ENCODE measurements at regions not wholly inside any gene's neighbourhood (a gene's known extent, or its start where the extent isn't known, plus 50 kb on each side); places are given as distances from the start of the nearest gene placed in this dataset.

- peak; percentile 55 for DNase-seq
- Histone ChIP-seq H2BK5ac (ENCODE audit: low read length) (no peak overlapping the region), H2BK120ac (ENCODE audit: low read depth, low read length) (no peak overlapping the region), H2AK5ac (ENCODE audit: low read length) (no peak overlapping the region), H2BK15ac (replicated peaks; ENCODE audit: low read depth) (no peak overlapping the region), H3K18ac (ENCODE audit: low read length) (no peak overlapping the region), H3K79me1 (ENCODE audit: low read length) (no peaks in the 10 kb centered on the region), H3K56ac (ENCODE audit: low read length) (peak overlapping the region; percentile 25), H3K79me2 (ENCODE audit: control insufficient read depth, insufficient read depth, low read length) (no peaks in the 10 kb centered on the region), H4K8ac (ENCODE audit: low read depth, low read length) (no peak overlapping the region), H3K9ac (ENCODE audit: low read length) (no peak overlapping the region), H3K4me1 (ENCODE audit: control insufficient read depth, low read depth, low read length) (no peaks in the 10 kb centered on the region), H3K23ac (ENCODE audit: low read length) (no peak overlapping the region), H3K36me3 (ENCODE audit: control insufficient read depth, insufficient read depth, low read length) (no peaks in the 10 kb centered on the region), H3K4me3 (ENCODE audit: low read length) (no peak overlapping the region), H3K4me2 (ENCODE audit: low read length) (no peak overlapping the region), H4K5ac (ENCODE audit: low read length) (peak overlapping the region; percentile 64), H3K27me3 (ENCODE audit: insufficient read depth, low read length, poor library complexity) (no peaks in the 10 kb centered on the region), H3K4ac (ENCODE audit: low read depth, low read length) (no peak overlapping the region), H3K27ac (ENCODE audit: low read depth, low read length) (no peak overlapping the region)
- WGBS (ENCODE audit: extremely low coverage, insufficient coverage, low lambda C conversion rate), result no CpG with 5 or more reads among the region's 12 CpGs
Measured at GRCh38 chr10:3468919-3469638, 296.5 kb upstream of the PITRM1 start.

GRCh38 chr10:3467052-3467951, 294.7 kb upstream of the PITRM1 start:
- H4K8ac ChIP-seq (ENCODE audit: low read depth, low read length), result no peak overlapping the region
- no peak overlapping the region for H2BK15ac ChIP-seq (replicated peaks; ENCODE audit: low read depth)
- no peak overlapping the region for H2BK120ac ChIP-seq (ENCODE audit: low read depth, low read length)
- no peak overlapping the region for H2AK5ac ChIP-seq (ENCODE audit: low read length)
- H3K79me1 ChIP-seq (ENCODE audit: low read length), result no peaks in the 10 kb centered on the region
- no peaks in the 10 kb centered on the region for H3K79me2 ChIP-seq (ENCODE audit: control insufficient read depth, insufficient read depth, low read length)
- H3K9ac ChIP-seq (ENCODE audit: low read length), result no peak overlapping the region
- no peak overlapping the region for H3K4me3 ChIP-seq (ENCODE audit: low read length)
- no peaks in the 10 kb centered on the region for H3K36me3 ChIP-seq (ENCODE audit: control insufficient read depth, insufficient read depth, low read length)
- H3K4ac ChIP-seq (ENCODE audit: low read depth, low read length), result no peak overlapping the region
- no CpG with 5 or more reads among the region's 23 CpGs for WGBS (ENCODE audit: extremely low coverage, insufficient coverage, low lambda C conversion rate)
- peak; percentile 87 for DNase-seq
- H3K56ac ChIP-seq (ENCODE audit: low read length), result peak overlapping the region; percentile 44
- no peak overlapping the region for H4K5ac ChIP-seq (ENCODE audit: low read length)
- no peak overlapping the region for H3K27ac ChIP-seq (ENCODE audit: low read depth, low read length)
- no peaks in the 10 kb centered on the region for H3K4me1 ChIP-seq (ENCODE audit: control insufficient read depth, low read depth, low read length)
- no peaks in the 10 kb centered on the region for H3K27me3 ChIP-seq (ENCODE audit: insufficient read depth, low read length, poor library complexity)
- no peak overlapping the region for H3K23ac ChIP-seq (ENCODE audit: low read length)
- no peak overlapping the region for H2BK5ac ChIP-seq (ENCODE audit: low read length)
- no peak overlapping the region for H3K4me2 ChIP-seq (ENCODE audit: low read length)
- H3K18ac ChIP-seq (ENCODE audit: low read length), result peak overlapping the region; percentile 41

- no peak for DNase-seq
- H2BK5ac ChIP-seq (ENCODE audit: low read length), result no peak overlapping the region
- no peak overlapping the region for H2BK15ac ChIP-seq (replicated peaks; ENCODE audit: low read depth)
- H4K8ac ChIP-seq (ENCODE audit: low read depth, low read length), result no peak overlapping the region
- no peaks in the 10 kb centered on the region for H3K27me3 ChIP-seq (ENCODE audit: insufficient read depth, low read length, poor library complexity)
- no peak overlapping the region for H4K5ac ChIP-seq (ENCODE audit: low read length)
- H3K9ac ChIP-seq (ENCODE audit: low read length), result no peak overlapping the region
- H3K4ac ChIP-seq (ENCODE audit: low read depth, low read length), result no peak overlapping the region
- H3K4me2 ChIP-seq (ENCODE audit: low read length), result no peak overlapping the region
- H3K4me3 ChIP-seq (ENCODE audit: low read length), result no peak overlapping the region
- no CpG with 5 or more reads among the region's 11 CpGs for WGBS (ENCODE audit: extremely low coverage, insufficient coverage, low lambda C conversion rate)
- no peak overlapping the region for H2BK120ac ChIP-seq (ENCODE audit: low read depth, low read length)
- H3K4me1 ChIP-seq (ENCODE audit: control insufficient read depth, low read depth, low read length), result no peaks in the 10 kb centered on the region
- no peaks in the 10 kb centered on the region for H3K79me1 ChIP-seq (ENCODE audit: low read length)
- no peak overlapping the region for H2AK5ac ChIP-seq (ENCODE audit: low read length)
- no peak overlapping the region for H3K23ac ChIP-seq (ENCODE audit: low read length)
- no peaks in the 10 kb centered on the region for H3K79me2 ChIP-seq (ENCODE audit: control insufficient read depth, insufficient read depth, low read length)
- H3K56ac ChIP-seq (ENCODE audit: low read length), result peak overlapping the region; percentile 2
- no peak overlapping the region for H3K18ac ChIP-seq (ENCODE audit: low read length)
- no peak overlapping the region for H3K27ac ChIP-seq (ENCODE audit: low read depth, low read length)
- H3K36me3 ChIP-seq (ENCODE audit: control insufficient read depth, insufficient read depth, low read length), result no peaks in the 10 kb centered on the region
Measured at GRCh38 chr10:3465406-3465891, 292.9 kb upstream of the PITRM1 start.

GRCh38 chr10:3464760-3465405, 292.3 kb upstream of the PITRM1 start:
- Histone ChIP-seq H2BK120ac (ENCODE audit: low read depth, low read length) (no peak overlapping the region), H4K8ac (ENCODE audit: low read depth, low read length) (no peak overlapping the region), H3K4me3 (ENCODE audit: low read length) (no peak overlapping the region), H3K9ac (ENCODE audit: low read length) (no peak overlapping the region), H3K18ac (ENCODE audit: low read length) (no peak overlapping the region), H3K79me1 (ENCODE audit: low read length) (no peaks in the 10 kb centered on the region), H3K23ac (ENCODE audit: low read length) (no peak overlapping the region), H2BK5ac (ENCODE audit: low read length) (no peak overlapping the region), H3K4me2 (ENCODE audit: low read length) (no peak overlapping the region), H3K4ac (ENCODE audit: low read depth, low read length) (no peak overlapping the region), H2BK15ac (replicated peaks; ENCODE audit: low read depth) (no peak overlapping the region), H3K4me1 (ENCODE audit: control insufficient read depth, low read depth, low read length) (no peaks in the 10 kb centered on the region), H3K79me2 (ENCODE audit: control insufficient read depth, insufficient read depth, low read length) (no peaks in the 10 kb centered on the region), H3K36me3 (ENCODE audit: control insufficient read depth, insufficient read depth, low read length) (no peaks in the 10 kb centered on the region), H4K5ac (ENCODE audit: low read length) (no peak overlapping the region), H3K27me3 (ENCODE audit: insufficient read depth, low read length, poor library complexity) (no peaks in the 10 kb centered on the region), H2AK5ac (ENCODE audit: low read length) (no peak overlapping the region), H3K27ac (ENCODE audit: low read depth, low read length) (no peak overlapping the region), H3K56ac (ENCODE audit: low read length) (no peak overlapping the region)
- no CpG with 5 or more reads among the region's 9 CpGs for WGBS (ENCODE audit: extremely low coverage, insufficient coverage, low lambda C conversion rate)
- no peak for DNase-seq

- H3K27me3 ChIP-seq (ENCODE audit: insufficient read depth, low read length, poor library complexity), result no peaks in the 10 kb centered on the region
- no peak overlapping the region for H3K18ac ChIP-seq (ENCODE audit: low read length)
- H4K5ac ChIP-seq (ENCODE audit: low read length), result no peak overlapping the region
- no peak overlapping the region for H3K4me3 ChIP-seq (ENCODE audit: low read length)
- no peaks in the 10 kb centered on the region for H3K4me1 ChIP-seq (ENCODE audit: control insufficient read depth, low read depth, low read length)
- no peaks in the 10 kb centered on the region for H3K79me1 ChIP-seq (ENCODE audit: low read length)
- no peak overlapping the region for H2BK120ac ChIP-seq (ENCODE audit: low read depth, low read length)
- no peak overlapping the region for H3K9ac ChIP-seq (ENCODE audit: low read length)
- no peaks in the 10 kb centered on the region for H3K36me3 ChIP-seq (ENCODE audit: control insufficient read depth, insufficient read depth, low read length)
- no peak overlapping the region for H2AK5ac ChIP-seq (ENCODE audit: low read length)
- H3K4me2 ChIP-seq (ENCODE audit: low read length), result no peak overlapping the region
- H2BK15ac ChIP-seq (replicated peaks; ENCODE audit: low read depth), result no peak overlapping the region
- no peak overlapping the region for H3K27ac ChIP-seq (ENCODE audit: low read depth, low read length)
- whole genome bisulfite sequencing (ENCODE audit: extremely low coverage, insufficient coverage, low lambda C conversion rate), result no CpG with 5 or more reads among the region's 6 CpGs
- no peak for DNase-seq
- H3K4ac ChIP-seq (ENCODE audit: low read depth, low read length), result no peak overlapping the region
- H3K79me2 ChIP-seq (ENCODE audit: control insufficient read depth, insufficient read depth, low read length), result no peaks in the 10 kb centered on the region
- no peak overlapping the region for H3K23ac ChIP-seq (ENCODE audit: low read length)
- H4K8ac ChIP-seq (ENCODE audit: low read depth, low read length), result no peak overlapping the region
- no peak overlapping the region for H3K56ac ChIP-seq (ENCODE audit: low read length)
- H2BK5ac ChIP-seq (ENCODE audit: low read length), result no peak overlapping the region
Measured at GRCh38 chr10:3460420-3461128, 288.0 kb upstream of the PITRM1 start.

Measured in mesendoderm (in vitro differentiated cells).